NK-92 treated with Interleukin-12 subunit alpha and Interleukin-12 subunit beta, amount 100 ng/mL, for 24 hours (cell line): ENCODE measurements at regions not wholly inside any gene's neighbourhood (a gene's known extent, or its start where the extent isn't known, plus 50 kb on each side); places are given as distances from the start of the nearest gene placed in this dataset.

Experiments used
- DNase-seq: peaks from one replicate; lab custom pipeline; 2025; lab: John Stamatoyannopoulos, UW

DNA sequence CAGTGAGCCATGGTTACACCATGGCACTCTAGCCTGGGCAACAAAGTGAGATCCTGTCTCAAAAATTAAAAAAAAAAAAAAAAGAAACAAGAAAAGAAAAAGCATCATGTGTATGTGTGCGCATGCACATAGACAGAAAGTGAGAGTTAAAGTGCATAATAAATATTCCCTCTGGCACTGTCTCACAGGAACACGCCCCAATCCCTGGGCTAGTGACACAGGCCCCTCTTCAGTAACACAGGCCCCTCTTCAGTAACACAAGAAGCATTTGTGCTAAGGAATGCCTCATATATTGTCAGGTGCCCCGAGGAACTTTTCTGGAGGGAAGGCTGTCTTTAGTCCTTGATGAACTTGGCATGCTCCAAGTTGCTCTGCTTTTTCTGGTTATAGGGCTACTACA lies 57.5 kb downstream of the RPL27A start:
- DNase-seq: no peak

DNA sequence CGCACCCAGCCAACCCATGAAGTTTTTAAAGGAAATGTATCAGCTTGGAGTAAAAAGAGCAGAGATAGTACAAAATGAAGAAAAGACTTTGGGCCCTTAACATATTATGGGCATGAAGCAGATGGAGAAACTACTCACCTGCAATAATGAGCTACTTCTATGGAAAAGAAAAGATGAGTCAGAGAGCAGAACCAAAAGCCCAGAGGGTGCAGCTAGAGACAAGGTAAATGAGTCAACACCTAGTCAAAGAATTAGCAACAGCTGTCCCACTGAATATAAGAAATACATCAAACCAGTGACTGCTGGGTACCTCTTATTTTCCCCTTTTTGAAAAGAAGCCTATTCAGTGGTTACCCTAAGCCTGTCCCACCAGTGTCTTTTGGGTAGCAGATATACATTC lies 61.8 kb downstream of the RPL27A start:
- no peak for DNase-seq

DNA sequence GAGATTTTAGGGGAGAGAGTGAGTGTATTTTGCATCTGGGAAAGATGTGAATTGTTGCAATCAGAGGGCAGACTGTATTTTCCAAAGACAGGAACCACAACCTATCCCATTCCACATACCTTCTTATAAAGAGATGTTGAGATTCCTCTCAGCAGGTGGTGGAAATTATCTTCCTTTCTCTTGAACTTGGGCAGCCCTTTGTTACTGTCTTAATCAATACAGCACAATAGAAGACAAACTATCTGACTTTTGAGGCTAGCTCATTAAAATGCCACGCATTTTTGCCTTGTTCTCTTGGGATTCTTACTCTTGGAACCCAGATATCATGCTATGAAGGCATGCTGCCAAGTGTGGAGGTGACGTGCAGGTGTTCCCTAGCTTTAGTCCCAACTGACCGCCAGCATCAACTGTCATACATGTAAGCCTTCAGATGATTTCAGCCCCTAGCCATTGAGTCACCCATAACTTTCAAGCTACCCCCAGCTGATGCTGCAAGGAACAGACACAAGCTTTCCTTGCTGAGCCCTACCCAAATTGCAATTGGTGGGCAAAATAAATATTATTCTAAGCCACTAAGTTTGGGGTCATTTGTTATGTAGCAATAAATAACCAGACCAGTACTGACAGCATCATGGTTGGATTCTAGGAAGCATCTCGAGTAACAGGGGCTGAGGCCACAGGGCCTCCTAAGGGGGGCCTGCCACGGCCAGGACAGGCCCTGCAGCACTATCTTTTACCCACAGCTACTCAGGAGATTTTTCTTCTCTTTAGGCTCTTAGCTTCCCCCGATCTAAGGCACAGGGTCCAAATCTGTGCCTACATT lies 63.0 kb downstream of the RPL27A start:
- DNase-seq: no peak

DNA sequence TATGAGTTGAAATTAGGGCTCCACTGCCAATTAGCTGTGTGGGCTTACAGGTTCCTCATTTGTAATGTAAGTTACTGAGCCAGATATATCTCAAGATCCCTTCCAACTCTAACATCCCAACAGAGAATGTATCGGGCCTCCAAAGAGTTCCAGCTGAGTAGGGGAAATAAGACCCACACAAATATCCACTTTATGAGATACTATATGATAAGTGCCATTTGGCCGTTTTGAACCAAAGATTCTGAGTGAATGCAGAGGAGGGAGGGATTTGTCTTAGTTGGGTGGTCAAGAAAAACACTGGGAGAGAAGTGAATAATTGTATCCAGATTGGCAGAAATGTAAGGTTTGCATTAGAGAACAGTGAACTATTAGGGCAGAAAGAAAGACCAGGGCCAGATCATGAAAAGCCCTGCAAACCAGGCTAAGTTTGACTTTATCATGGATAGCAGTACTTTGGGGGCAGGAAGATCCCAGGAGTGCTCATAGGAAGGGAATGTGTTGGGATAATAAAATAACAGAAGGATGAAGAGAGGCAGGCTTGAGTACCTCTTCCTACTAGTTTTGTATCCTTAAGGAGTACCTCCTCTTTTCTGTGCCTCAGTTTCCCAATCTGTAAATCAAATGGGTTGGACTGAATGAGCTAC lies 63.9 kb downstream of the RPL27A start:
- DNase-seq: no peak

DNA sequence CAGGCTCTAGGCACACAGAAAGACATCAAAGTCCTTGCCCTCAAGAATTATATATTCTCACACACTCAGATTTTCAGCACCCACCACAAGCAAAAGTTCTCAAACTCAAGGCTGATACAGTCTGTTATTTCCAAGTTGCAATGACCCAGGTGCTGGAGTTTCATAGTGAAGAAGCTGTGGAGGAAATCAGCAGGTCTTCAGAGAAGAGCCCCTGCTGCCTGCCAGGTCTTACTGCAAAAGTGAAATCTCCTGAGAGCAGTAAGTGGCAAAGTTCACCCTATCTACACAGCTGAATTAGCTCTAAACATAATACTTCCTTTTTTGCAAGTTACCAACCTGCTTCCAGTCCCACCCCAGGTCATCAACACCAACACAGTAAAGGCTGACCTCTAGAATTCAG lies 64.6 kb downstream of the RPL27A start:
- DNase-seq: no peak

DNA sequence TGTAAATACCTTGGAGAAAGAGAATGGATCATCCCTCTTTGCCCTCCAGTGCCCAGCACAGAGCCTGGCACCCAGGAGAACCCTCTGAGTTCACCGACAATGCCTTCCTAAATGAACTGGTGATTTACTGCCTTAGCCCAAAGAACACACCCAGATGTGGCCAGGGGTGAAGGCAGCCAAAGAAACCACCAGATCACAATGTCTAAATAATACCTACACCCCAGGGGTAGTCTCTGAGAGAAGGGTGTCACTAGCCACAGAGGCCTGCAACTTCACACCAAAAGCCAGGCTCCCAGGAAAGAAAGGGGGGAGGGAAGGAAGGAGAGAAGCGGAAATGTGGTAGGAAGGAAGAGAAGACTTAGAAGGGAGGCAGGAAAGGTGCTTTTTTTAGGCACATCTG lies 65.7 kb downstream of the RPL27A start:
- no peak for DNase-seq

DNA sequence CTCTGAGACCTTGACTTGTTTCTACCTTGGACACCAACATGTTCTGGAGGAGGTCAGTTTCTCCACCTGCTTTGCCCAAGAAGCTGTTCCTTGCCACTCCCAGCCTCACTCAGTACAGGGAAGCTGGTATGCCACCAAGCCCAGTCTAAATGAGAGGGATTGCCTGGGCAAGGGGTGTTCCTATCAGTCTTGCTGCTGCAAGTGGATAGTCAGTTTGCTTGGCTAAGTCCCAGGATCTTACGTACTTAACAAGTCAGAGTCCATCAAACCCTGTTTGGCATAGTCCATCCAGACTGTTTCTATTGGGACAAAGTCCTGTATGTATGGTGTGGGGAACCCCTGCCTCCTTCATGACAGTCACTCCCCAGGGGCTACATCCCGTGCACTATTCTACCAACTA lies 66.6 kb downstream of the RPL27A start:
- DNase-seq: no peak

DNA sequence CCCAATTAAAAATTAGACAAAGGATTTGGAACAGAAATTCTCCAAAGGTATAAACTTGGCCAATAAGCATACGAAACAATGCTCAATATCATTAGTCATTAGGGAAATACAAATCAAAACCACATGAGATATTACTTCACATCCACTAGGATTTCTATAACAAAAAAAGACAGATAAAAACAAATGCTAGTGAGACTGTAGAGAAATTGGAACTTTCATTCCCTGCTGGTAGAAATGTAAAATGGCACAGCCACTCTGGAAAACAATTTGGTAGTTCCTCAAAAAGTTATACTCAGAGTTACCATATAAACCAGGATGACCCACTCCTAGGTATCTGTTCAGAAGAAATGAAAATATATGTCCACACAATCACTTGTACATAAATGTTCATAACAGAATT lies 71.6 kb downstream of the RPL27A start:
- no peak for DNase-seq

DNA sequence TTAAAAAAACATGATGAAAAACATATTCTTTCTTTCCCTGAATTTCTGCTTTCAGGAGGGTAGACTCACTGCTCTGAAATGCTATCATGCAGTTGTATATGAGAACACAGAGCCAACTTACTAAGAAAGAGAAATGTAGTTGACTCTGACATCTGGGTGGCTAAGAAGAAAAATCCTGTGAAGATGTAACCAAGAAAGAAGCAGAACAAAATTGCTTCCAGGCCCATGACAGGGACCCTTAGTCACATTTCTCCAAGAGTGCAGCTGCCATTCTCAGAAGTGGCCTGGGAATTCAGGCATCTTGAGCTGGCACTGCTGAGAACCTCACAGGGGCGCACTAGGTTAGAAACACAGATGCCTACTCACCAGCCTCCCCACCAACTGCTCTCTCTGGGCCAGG lies 73.6 kb downstream of the RPL27A start:
- DNase-seq: no peak

DNA sequence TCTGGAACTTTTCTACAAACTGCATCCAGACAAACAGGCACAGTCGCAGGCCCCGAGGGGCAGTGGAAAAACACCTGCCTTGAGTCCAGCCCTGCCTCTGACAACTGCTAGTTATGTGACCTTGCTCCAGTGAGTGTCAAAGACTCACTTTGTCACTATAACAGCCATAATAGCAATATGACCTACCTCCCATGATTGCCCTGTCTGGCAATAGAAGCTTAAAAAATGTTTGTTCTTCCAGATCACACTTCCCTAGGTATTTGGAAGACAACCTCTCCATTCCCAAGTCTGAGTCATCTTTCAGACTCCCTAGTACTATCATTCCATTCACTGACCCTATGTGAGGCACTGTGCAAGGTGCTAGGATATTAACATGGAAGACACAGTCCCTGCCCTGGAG lies 74.5 kb downstream of the RPL27A start:
- no peak for DNase-seq

DNA sequence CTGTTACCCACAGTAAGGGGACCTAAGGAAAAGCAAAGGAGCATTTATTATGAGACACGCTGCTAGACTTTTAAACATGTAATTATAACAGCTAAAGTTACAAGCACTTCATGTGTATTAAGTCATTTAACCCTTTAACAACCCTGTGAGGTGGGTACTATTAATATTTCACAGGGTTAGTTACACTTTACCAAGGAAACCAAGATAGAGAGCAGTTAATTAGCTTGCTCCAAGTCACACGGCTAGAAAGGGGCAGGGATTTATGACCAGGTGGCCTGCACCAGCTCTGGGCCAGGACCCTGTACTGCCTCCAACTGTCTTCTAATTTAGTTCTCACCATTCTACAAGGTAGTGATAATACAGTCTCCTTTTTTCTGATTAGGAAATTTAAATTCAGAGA lies 74.9 kb downstream of the RPL27A start:
- DNase-seq: no peak

DNA sequence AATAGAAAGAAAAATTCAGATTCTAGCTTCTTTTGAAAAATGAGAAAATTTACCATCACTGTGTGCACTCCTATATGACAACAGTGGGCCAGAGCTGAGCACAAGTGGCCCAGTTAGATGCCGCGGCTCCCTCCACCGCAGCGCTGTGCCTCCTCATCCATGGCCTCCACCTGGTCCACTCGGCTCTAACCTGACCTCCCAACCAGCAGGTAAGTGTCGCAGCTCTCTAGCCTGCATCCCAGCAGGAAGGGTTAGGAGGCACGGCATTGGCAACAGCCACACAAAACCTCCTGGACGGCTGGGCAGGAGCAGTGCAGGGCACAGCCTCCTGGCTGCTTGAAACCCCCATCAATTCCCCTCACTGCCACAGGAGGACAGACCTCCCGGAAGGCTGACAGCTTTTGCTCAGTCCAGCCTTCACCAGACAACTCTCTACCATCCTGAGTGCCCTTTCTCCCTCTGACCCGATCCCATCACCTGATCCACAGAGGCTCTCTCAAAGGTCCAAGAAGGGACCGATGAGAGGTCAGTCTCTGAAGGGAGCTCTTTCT lies 76.1 kb downstream of the RPL27A start:
- DNase-seq: no peak

DNA sequence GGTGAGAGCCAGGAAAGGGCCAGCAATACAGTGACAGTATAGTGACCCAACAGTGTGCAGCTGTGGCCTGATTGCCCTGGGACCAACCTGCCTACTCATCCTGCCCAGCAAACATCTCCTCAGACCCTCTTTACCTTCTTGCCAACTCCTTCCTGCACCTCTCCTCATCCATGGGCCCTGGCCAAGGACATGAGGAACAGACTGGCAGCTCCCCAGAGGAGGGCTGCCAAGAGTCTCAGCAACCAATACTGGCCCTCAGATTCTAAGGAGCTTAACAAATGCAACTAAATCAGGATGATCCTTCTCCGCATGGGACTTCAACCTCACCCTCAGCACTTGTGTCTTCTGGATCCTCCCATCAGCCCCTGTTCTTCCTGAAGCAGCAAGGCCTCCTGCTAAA lies 77.0 kb downstream of the RPL27A start:
- no peak for DNase-seq

DNA sequence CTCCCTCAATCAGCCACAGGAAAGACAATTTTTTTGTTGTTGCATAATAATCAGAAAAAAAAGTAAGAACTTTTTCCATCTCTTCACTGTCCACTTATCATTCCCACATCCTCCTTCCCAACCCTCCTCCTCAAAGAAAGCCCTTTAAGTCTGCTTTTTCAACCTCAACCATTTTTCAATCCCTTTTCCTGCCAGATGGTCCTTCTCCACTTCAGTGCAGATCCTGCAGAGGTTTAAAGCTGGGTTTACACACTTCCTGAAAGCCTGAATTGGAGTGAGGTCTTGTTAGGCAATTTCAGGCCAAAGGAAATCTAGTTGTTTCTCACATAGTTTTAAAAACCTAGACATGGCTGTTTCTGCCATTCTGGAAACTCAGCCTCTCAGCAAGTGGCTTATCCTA lies 78.3 kb downstream of the RPL27A start:
- DNase-seq: no peak

DNA sequence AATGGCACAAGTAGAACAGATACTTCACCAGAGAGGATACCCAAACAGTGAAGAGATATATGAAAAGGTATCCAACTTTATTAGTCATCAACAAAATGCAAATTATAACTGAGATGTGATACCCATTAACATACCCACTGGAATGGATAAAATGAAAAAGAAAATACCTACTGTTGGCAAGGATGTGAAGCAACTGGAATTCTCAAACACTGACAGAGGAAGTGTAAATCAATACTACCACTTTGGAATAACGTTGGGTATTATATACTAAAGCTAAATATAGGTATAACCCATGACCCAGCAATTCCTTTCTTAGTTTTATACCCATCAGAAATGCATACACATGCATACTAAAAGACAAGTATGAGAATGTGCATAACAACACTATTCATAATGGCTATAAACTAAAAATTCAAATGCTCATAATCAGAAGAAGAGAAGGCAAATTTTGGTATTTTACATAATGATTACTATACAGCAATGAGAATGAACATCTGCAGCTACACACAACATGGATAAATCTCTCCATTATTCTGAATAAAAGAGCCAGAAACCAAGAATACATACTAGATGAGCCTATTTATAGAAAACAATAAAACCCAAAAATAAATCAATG lies 80.6 kb downstream of the RPL27A start:
- DNase-seq: no peak

DNA sequence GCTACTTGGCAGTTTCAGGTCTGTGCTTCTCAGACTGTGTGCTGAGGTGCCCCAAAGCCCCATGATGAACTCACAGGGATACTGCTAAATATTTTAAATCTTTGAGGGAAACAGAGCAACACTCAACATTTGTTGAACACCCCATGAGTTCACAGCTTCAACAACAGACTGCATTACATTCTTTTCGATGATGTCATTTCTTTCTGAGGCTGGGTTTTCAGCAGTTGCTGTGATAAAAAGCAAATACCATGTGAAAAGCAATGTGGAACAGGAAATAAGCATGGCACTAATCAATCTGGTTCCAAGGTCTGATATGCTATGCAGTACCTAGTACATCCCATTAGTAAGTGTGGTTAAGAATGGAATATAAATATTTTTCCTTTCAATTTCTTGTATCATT lies 82.7 kb downstream of the RPL27A start:
- no peak for DNase-seq

DNA sequence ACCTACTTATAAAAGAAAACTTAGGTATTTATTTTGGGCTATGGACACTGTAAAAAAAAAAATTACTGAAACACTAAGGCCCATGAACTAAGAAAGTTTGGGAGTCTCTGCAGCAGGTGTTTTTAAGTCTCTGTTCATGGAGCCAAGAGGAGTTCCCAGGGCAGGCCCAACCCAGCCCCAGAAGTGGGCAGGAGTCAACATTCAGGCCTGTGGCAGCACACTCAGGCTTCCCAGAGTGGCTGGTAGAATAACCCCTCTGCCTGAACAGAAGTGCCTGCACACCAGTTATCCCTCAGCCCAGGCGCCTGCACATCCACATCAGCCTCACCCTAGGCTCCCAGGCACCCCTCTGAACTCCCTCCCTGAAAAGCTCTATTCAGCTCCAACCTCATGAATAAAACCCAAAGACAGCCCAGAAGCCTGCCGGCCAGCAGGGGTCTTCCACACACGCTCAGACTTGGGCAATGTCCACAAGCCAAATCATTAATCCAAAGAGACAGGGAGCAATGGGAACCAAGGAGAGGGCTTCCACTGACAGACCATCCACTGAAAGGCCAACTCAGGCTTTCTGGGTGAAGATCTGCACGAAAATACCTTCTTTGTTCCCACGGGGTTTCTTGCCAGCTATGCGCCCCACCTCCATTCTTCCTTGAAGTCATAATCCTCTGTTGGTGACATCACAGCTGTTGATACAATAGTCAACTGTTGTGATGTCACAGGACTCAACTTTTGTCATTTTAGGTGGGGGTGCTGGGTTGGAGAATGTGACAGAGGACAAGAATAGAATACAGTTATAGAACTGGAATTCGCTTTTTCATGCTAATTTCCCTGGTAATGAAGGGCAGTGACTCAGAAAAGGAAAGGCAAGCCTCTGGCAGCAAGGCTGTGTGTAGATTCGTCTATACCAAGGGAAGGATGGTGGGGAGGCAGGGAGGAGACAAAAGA lies 83.7 kb downstream of the RPL27A start:
- no peak for DNase-seq

DNA sequence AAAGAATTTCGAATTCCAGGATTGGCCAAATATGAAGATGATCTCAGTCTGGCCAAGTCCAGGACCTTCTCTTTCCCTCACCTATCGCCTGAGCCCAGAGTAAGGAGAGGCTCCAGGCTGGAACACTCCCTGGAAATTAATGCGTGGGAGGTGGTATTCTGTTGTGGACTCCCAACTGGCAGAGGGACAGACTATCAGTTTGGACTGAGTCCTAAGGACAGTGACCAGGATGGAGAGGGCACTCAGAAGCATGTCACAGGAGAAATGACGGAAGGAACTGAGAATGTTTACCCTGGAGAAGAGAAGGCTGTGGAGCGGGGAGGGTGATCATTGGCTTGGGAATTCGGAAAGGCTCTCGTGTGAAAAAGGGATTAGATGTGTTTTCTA lies 84.4 kb downstream of the RPL27A start:
- DNase-seq: no peak

DNA sequence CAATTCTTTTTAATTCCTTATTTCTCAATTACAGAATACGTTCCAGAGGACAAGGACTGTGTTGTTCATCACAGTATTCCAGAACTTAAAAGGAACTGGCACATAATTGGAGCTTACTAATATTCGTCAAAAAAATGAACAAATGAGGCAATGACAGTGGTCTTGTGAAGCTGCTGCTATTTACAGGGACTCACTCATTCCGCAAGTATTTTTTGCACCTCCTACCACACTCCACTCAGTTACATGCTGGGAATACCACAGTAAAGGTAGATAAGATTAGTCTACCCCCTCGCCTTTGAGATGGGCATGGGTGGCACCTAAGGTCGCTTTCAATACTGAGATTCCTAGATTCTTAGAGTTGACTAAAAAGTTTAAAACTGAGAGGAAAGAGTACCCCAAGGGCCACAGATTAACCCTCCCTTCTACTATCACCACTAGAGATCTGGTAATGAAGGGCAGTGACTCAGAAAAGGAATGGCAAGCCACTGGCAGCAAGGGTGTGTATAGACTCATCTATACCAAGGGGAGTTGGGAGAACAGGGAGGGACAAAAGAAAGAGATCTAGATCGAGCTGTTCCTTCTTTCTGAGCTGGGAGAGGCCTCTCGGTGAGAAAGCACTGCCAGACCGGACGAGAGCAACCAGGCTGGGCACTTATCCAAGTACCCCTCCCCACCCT lies 85.0 kb downstream of the RPL27A start:
- DNase-seq: no peak

DNA sequence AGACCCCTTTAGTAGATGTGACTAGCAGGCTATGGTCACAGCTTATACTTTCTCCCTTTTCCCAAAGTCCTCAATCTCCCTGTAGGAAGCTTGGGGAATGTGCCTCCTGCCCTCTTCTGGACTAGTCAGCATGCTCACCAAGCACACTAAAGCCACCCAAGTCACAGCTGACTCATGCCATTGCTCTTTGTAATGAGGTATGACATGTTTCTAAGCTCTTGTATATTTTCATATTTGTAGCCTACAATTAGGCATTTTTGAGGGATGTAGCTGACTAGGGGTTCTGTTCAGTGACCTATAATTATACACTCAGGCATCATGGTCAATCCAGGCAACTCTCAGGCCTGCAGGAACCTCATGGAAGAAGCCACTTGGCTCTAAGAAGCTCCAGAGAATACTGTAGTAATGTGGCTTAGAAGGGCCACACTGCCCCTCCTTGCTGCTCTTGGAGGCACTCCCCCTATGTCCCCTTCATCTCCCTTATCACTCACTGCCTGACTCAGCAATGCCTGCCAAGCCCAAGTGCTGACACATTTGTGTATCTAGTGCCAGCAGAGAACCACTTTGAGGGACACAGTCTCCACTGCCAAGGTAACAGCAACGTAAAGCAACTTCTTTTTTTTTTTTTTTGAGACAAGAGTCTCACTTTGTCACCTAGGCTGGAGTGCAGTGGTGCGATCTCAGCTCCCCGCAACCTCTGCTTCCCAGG lies 86.2 kb downstream of the RPL27A start:
- DNase-seq: no peak
